Stomach (tissue), 8 donors: ENCODE measurements at regions not wholly inside any gene's neighbourhood (a gene's known extent, or its start where the extent isn't known, plus 50 kb on each side); places are given as distances from the start of the nearest gene placed in this dataset.

Experiments used
- DNase-seq, 2 donors: peaks; one replicate each; pipeline versions ENCODE4 v3.0.0 to v3.0.0-alpha.2; 2013 to 2019
- H3K27ac ChIP-seq, 5 donors: fragments of 200-600 bp in 4 of 5; sonication (generic) in 4 of 5; one replicate each; pipeline ENCODE4 v1.5.1; 2013 to 2019; ENCODE audit warnings: mild to moderate bottlenecking in 1 of 5, moderate library complexity in 1 of 5
- H3K27me3 ChIP-seq, 3 donors: fragments of 200-600 bp; sonication (generic); one replicate each; pipeline ENCODE4 v1.5.1; 2017 to 2019; ENCODE audit warnings: mixed run types in 1 of 3
- H3K36me3 ChIP-seq, 4 donors: fragments of 200-600 bp; sonication (generic); 1 replicate in 3 of 4; 2 replicates in 1 of 4; pipeline ENCODE4 v1.5.1; 2016 to 2019
- H3K4me1 ChIP-seq, 4 donors: fragments of 200-600 bp; sonication (generic); one replicate each; pipeline ENCODE4 v1.5.1; 2016 to 2019
- H3K4me3 ChIP-seq, 4 donors: fragments of 200-600 bp; sonication (generic) in 3 of 4; one replicate each; pipeline ENCODE4 v1.5.1; 2016 to 2019; ENCODE audit warnings: mild to moderate bottlenecking in 1 of 4
- H3K9me3 ChIP-seq, 4 donors: fragments of 200-600 bp; sonication (generic); one replicate each; pipeline ENCODE4 v1.5.1; 2016 to 2019
- EP300 ChIP-seq: sonication (generic); formaldehyde crosslinking; IDR thresholded peaks from one replicate; pipeline ENCODE4 v1.6.1; 2017; ENCODE audit warnings: antibody characterized with exemption
- POLR2A ChIP-seq, 4 donors: fragments of 450-650 bp; IDR thresholded peaks; one replicate each; pipeline ENCODE4 v1.6.1; 2016; ENCODE audit warnings: antibody characterized with exemption in 4 of 4, control low read depth in 2 of 4, mild to moderate bottlenecking in 1 of 4, moderate library complexity in 1 of 4
- POLR2AphosphoS5 ChIP-seq, 3 donors: sonication (generic); formaldehyde crosslinking; IDR thresholded peaks; one replicate each; pipeline ENCODE4 v1.6.1; 2016; ENCODE audit warnings: antibody characterized with exemption in 3 of 3
- WGBS, 5 donors: extraction: QIAGEN DNeasy Blood & Tissue Kit in 3 of 5; methylation state at CpG; one replicate each; pipeline versions ENCODE4 v1.1.5 to v1.1.7; 2013 to 2018; 5-methylcytosine and 5-hydroxymethylcytosine counted together
- intact Hi-C: fragments of 100-400 bp; cut with DNase I; formaldehyde crosslinking; loops from one replicate; pipeline ENCODE4 v1.15.1; 2023; ENCODE audit warnings: low total_unique reads
- TF ChIP-seq, protein P1 (sequence below), 7 experiments: fragments of 450-650 bp in 4 of 7; fragments of 200-600 bp in 3 of 7; sonication (generic) in 3 of 7; IDR thresholded peaks; one replicate each; pipeline ENCODE4 v1.5.1; 2016 to 2019; ENCODE audit warnings: antibody characterized with exemption in 7 of 7, control low read depth in 2 of 7, mild to moderate bottlenecking in 1 of 7
- donor health status: healthy with polysubstance abuse.
- donor health status: Bipolar disorder and iron deficiency.
- donor health status: healthy.

GRCh38 chr1:242723044-242723716, 198.7 kb upstream of the PLD5 start:
- WGBS, 5 donors = 69 to 81% (median 72%) methylated on average over 9 of the region's 9 CpGs
- TF ChIP-seq EP300 (no peak), POLR2A (IDR thresholded peaks at IDR 0.05) (no peak), POLR2AphosphoS5 (IDR thresholded peaks at IDR 0.05) (no peak)
- TF ChIP-seq, protein P1, sequence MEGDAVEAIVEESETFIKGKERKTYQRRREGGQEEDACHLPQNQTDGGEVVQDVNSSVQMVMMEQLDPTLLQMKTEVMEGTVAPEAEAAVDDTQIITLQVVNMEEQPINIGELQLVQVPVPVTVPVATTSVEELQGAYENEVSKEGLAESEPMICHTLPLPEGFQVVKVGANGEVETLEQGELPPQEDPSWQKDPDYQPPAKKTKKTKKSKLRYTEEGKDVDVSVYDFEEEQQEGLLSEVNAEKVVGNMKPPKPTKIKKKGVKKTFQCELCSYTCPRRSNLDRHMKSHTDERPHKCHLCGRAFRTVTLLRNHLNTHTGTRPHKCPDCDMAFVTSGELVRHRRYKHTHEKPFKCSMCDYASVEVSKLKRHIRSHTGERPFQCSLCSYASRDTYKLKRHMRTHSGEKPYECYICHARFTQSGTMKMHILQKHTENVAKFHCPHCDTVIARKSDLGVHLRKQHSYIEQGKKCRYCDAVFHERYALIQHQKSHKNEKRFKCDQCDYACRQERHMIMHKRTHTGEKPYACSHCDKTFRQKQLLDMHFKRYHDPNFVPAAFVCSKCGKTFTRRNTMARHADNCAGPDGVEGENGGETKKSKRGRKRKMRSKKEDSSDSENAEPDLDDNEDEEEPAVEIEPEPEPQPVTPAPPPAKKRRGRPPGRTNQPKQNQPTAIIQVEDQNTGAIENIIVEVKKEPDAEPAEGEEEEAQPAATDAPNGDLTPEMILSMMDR (IDR thresholded peaks at IDR 0.05) = no peak
- H3K4me1 ChIP-seq = no peaks in the 10 kb centered on the region
- no peaks in the 10 kb centered on the region for H3K27me3 ChIP-seq
- H3K4me3 ChIP-seq = no peak overlapping the region
- H3K9me3 ChIP-seq = peaks cover 0 to 24% (median 6%) of the 10 kb centered on the region in 4 donors
- intact Hi-C loops = no loop called here
- H3K36me3 ChIP-seq = no peaks in the 10 kb centered on the region
- no peak overlapping the region for H3K27ac ChIP-seq
- DNase-seq = no peak

DNA sequence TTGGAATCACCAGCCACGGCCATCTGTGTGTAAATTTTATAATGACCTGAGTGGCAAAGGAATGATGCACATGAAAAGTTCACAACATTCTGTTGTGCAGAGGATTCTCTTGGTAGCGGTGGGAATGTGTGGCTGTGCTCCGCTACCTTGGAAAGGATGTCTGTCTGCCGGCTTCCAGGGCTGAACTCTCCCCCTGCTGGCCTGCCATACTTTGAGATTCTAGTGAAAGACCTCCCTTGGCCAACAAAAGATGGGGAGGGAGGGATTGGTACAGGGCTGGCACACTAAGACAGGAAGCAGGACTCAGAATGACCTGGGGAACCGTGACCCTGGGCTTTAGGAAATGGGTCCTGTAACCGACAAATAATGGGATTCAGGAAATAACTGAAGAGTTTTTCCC, 194.5 kb upstream of the PLD5 start:
- Histone ChIP-seq H3K36me3 (no peaks in the 10 kb centered on the region), H3K9me3 (peaks cover 0 to 17% (median 11%) of the 10 kb centered on the region in 4 donors), H3K4me1 (no peaks in the 10 kb centered on the region), H3K27ac (no peak overlapping the region), H3K4me3 (no peak overlapping the region), H3K27me3 (no peaks in the 10 kb centered on the region)
- intact Hi-C loops = no loop called here
- no peak for DNase-seq
- WGBS, 5 donors = 74 to 84% (median 82%) methylated on average over 6 of the region's 6 CpGs
- TF ChIP-seq, protein P1 (IDR thresholded peaks at IDR 0.05) = no peak
- TF ChIP-seq EP300 (no peak), POLR2A (IDR thresholded peaks at IDR 0.05) (no peak), POLR2AphosphoS5 (IDR thresholded peaks at IDR 0.05) (no peak)

- Histone ChIP-seq H3K9me3 (peaks cover 0 to 14% (median 0%) of the 10 kb centered on the region in 4 donors), H3K27ac (no peak overlapping the region), H3K36me3 (no peaks in the 10 kb centered on the region), H3K27me3 (no peaks in the 10 kb centered on the region), H3K4me1 (no peaks in the 10 kb centered on the region), H3K4me3 (no peak overlapping the region)
- intact Hi-C loops = no loop called here
- no peak for TF ChIP-seq POLR2A (IDR thresholded peaks at IDR 0.05)
- TF ChIP-seq EP300 = no peak
- TF ChIP-seq, protein P1 (IDR thresholded peaks at IDR 0.05) = no peak
- no peak for TF ChIP-seq POLR2AphosphoS5 (IDR thresholded peaks at IDR 0.05)
- 63 to 82% (median 79%) methylated on average over 4 of the region's 4 CpGs for WGBS, 5 donors
- no peak for DNase-seq
These were observed 187.8 kb upstream of the PLD5 start for GRCh38 chr1:242712248-242712647.

DNA sequence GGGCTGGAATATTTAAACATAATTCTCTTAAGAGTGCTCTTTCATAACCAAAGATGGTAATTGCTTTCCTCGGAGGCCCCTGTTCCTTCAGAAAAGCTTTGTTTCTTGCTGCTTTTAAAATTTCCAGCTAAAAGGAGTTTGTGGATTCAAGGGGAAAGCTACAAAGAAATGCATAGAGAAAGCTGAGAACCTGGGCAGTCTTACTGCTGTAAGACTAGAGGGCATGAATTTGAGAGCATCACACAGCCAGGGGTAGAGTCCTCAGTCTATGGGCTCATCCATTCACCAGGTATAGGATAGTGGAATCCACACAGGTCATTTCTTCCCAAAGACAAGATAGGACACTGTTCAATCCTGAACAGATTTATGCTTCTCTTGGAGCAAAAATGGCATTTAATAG, 186.3 kb upstream of the PLD5 start:
- Histone ChIP-seq H3K27ac (no peak overlapping the region), H3K27me3 (no peaks in the 10 kb centered on the region), H3K4me3 (no peak overlapping the region), H3K36me3 (no peaks in the 10 kb centered on the region), H3K9me3 (peaks cover 0 to 14% (median 0%) of the 10 kb centered on the region in 4 donors), H3K4me1 (no peaks in the 10 kb centered on the region)
- intact Hi-C loops = no loop called here
- DNase-seq = no peak
- WGBS, 5 donors = 41 to 81% (median 50%) methylated on average over 1 of the region's 1 CpG
- TF ChIP-seq, protein P1 (IDR thresholded peaks at IDR 0.05) = no peak
- TF ChIP-seq POLR2A (IDR thresholded peaks at IDR 0.05) = no peak
- TF ChIP-seq EP300 = no peak
- TF ChIP-seq POLR2AphosphoS5 (IDR thresholded peaks at IDR 0.05) = no peak
